Cardiac fibroblast (primary cell): ENCODE measurements at regions not wholly inside any gene's neighbourhood (a gene's known extent, or its start where the extent isn't known, plus 50 kb on each side); places are given as distances from the start of the nearest gene placed in this dataset.

Source experiments
- DNase-seq, 2 donors: peaks; one replicate each; pipeline versions ENCODE4 v3.0.0 to v3.0.0-alpha.2; 2010; ENCODE audit warnings: low read depth in 2 of 2
- H3K4me3 ChIP-seq, 2 donors: replicated peaks in 1 of 2; 1 replicate in 1 of 2; 2 replicates in 1 of 2; pipeline ENCODE4 v1.5.1; 2011; ENCODE audit warnings: low read depth in 2 of 2, low read length in 2 of 2, mild to moderate bottlenecking in 2 of 2, moderate library complexity in 1 of 2
- TF ChIP-seq, protein P1 (sequence below): IDR thresholded peaks from one replicate; pipeline ENCODE4 v1.5.1; 2011; ENCODE audit warnings: low read depth, mild to moderate bottlenecking, low read length, inconsistent platforms

- TF ChIP-seq, protein P1, sequence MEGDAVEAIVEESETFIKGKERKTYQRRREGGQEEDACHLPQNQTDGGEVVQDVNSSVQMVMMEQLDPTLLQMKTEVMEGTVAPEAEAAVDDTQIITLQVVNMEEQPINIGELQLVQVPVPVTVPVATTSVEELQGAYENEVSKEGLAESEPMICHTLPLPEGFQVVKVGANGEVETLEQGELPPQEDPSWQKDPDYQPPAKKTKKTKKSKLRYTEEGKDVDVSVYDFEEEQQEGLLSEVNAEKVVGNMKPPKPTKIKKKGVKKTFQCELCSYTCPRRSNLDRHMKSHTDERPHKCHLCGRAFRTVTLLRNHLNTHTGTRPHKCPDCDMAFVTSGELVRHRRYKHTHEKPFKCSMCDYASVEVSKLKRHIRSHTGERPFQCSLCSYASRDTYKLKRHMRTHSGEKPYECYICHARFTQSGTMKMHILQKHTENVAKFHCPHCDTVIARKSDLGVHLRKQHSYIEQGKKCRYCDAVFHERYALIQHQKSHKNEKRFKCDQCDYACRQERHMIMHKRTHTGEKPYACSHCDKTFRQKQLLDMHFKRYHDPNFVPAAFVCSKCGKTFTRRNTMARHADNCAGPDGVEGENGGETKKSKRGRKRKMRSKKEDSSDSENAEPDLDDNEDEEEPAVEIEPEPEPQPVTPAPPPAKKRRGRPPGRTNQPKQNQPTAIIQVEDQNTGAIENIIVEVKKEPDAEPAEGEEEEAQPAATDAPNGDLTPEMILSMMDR = no peak
- no peak overlapping the region for H3K4me3 ChIP-seq
- DNase-seq = peak; percentile 26 to 78
Observed at GRCh38 chr18:60044290-60045006, 144.7 kb downstream of the PMAIP1 start.

DNA sequence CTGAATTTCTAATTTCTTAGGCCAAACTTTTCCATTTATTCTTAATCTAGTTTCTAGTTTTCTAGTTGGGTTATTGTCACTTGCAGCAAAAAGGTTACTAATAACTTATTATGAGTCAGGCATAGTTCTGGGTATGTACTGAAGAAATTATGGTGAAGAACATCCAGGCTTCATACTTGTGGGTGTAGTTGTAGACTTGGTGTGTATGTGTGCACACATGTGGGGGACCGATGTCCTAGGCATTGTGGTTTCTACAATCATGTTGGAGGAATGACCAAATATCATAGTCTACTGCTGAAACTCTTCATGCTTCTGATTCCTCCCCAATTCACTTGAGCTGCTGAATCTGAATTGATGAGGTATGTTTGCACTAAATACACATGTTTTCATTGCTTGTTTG, 141.2 kb downstream of the PMAIP1 start:
- no peak for DNase-seq
- TF ChIP-seq, protein P1 = no peak

GRCh38 chr18:60038731-60039130, 138.9 kb downstream of the PMAIP1 start:
- H3K4me3 ChIP-seq = no peak overlapping the region
- DNase-seq = no peak
- TF ChIP-seq, protein P1 = no peak

More for the DNA sequence above, 141.2 kb downstream of the PMAIP1 start:
- H3K4me3 ChIP-seq = no peak overlapping the region

GRCh38 chr18:60027397-60027796, 127.6 kb downstream of the PMAIP1 start:
- no peak for DNase-seq
- no peak overlapping the region for H3K4me3 ChIP-seq
- TF ChIP-seq, protein P1 = no peak

- DNase-seq = peak; percentile 6 to 16
- TF ChIP-seq, protein P1 = no peak
- H3K4me3 ChIP-seq = no peak overlapping the region
Observed at GRCh38 chr18:60024857-60025256, 125.1 kb downstream of the PMAIP1 start.

DNA sequence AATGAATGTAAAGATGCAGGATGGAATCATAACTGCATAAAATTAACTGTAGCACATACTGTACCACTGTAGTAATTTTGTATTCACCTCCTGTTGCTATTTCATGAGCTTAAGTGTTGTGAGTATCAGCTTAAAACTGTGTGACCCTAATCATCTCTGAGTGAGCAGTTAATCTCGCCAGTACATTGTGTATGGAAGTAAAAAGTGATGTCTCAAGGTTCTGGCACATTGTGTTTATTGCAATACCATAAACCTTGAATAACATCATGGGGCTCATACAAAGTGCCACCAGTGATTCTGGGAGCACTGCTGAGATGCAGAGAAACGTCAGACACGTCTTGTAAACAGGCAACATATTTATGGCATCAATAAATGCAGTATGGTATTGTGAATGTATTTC, 124.5 kb downstream of the PMAIP1 start:
- DNase-seq = no peak
- TF ChIP-seq, protein P1 = no peak

More for the DNA sequence above, 124.5 kb downstream of the PMAIP1 start:
- H3K4me3 ChIP-seq = no peak overlapping the region
